ENCODE measurements at regions not wholly inside any gene's neighbourhood (a gene's known extent, or its start where the extent isn't known, plus 50 kb on each side); places are given as distances from the start of the nearest gene placed in this dataset.
"Not testable (repeated sequence)": the region's sequence is repeated elsewhere in the genome, so short reads cannot be mapped to it uniquely, and the experiment has no call there.

DNA sequence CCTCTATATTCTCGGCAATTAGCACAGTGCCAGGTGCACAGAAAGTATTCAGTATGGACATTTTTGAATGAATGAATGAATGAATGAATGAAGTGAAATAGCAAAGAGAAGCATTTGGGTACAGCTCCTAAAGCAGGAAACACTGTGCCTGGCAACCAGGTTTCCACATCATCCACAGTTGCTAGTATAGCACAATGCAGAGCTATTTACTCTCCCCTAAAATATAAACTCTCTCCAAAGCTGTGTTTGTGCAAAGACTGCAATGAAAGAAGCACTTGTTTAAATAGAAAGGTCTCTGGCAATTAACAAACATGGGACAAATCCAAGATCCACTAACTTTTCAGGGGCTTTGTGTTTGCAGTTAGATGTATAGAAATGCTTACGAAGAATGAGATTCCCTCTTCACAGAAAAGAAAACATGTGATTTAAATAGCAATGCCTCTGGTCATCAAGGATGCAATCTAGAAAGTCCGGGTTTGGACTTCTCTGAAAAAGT lies 103.0 kb upstream of the OPCML start:
- H3F3A ChIP-seq (ENCODE audit: insufficient read depth, low read length), result no peaks in the 10 kb centered on the region
- no peaks in the 10 kb centered on the region for H3K79me2 ChIP-seq (ENCODE audit: insufficient read depth, low read length)
- H3K27ac ChIP-seq (ENCODE audit: low read depth, low read length, poor library complexity, severe bottlenecking), result no peak overlapping the region
- H3K9me2 ChIP-seq (ENCODE audit: low read depth, low read length), result no peaks in the 10 kb centered on the region
- H3K36me3 ChIP-seq (ENCODE audit: insufficient read depth, low read length), result no peaks in the 10 kb centered on the region
- TF ChIP-seq, protein P1, sequence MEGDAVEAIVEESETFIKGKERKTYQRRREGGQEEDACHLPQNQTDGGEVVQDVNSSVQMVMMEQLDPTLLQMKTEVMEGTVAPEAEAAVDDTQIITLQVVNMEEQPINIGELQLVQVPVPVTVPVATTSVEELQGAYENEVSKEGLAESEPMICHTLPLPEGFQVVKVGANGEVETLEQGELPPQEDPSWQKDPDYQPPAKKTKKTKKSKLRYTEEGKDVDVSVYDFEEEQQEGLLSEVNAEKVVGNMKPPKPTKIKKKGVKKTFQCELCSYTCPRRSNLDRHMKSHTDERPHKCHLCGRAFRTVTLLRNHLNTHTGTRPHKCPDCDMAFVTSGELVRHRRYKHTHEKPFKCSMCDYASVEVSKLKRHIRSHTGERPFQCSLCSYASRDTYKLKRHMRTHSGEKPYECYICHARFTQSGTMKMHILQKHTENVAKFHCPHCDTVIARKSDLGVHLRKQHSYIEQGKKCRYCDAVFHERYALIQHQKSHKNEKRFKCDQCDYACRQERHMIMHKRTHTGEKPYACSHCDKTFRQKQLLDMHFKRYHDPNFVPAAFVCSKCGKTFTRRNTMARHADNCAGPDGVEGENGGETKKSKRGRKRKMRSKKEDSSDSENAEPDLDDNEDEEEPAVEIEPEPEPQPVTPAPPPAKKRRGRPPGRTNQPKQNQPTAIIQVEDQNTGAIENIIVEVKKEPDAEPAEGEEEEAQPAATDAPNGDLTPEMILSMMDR (IDR thresholded peaks at IDR 0.05; ENCODE audit: low read length), result no peak
- H3K27me3 ChIP-seq (ENCODE audit: insufficient read depth, low read length), result no peaks in the 10 kb centered on the region
- H3K4me2 ChIP-seq (ENCODE audit: low read length), result no peak overlapping the region
- H3K4me1 ChIP-seq (ENCODE audit: insufficient read depth, low read length, severe bottlenecking), result no peaks in the 10 kb centered on the region
- H3K4me3 ChIP-seq (ENCODE audit: low read depth, low read length, poor library complexity, severe bottlenecking), result no peak overlapping the region
- no peaks in the 10 kb centered on the region for H4K20me1 ChIP-seq (ENCODE audit: insufficient read depth, low read length)
- H3K9me3 ChIP-seq (ENCODE audit: low read length), result no peaks in the 10 kb centered on the region
- no peak overlapping the region for H3K9ac ChIP-seq (ENCODE audit: low read length)
- no peak overlapping the region for H2AFZ ChIP-seq (ENCODE audit: low read length)

DNA sequence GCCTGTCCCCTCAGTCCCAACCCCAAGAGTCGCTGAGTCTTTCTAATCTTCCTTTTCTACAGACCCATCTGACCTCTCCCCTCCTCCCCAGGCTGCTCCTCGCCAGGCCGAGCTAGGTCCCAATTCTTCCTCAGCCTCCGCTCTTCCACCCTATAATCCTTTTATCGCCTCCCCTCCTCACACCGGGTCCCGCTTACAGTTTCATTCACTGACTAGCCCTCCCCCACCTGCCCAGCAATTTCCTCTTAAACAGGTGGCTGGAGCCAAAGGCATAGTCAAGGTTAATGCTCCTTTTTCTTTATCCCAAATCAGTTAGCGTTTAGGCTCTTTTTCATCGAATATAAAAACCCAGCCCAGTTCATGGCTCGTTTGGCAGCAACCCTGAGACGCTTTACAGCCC lies 96.1 kb upstream of the OPCML start:
- H3K36me3 ChIP-seq (ENCODE audit: insufficient read depth, low read length); H3K4me2 ChIP-seq (ENCODE audit: low read length); H3K9ac ChIP-seq (ENCODE audit: low read length); H3K4me1 ChIP-seq (ENCODE audit: insufficient read depth, low read length, severe bottlenecking); H3K27me3 ChIP-seq (ENCODE audit: insufficient read depth, low read length); H4K20me1 ChIP-seq (ENCODE audit: insufficient read depth, low read length); H3K79me2 ChIP-seq (ENCODE audit: insufficient read depth, low read length); H3K9me3 ChIP-seq (ENCODE audit: low read length); H3K27ac ChIP-seq (ENCODE audit: low read depth, low read length, poor library complexity, severe bottlenecking); H3K9me2 ChIP-seq (ENCODE audit: low read depth, low read length); H2AFZ ChIP-seq (ENCODE audit: low read length); H3F3A ChIP-seq (ENCODE audit: insufficient read depth, low read length); H3K4me3 ChIP-seq (ENCODE audit: low read depth, low read length, poor library complexity, severe bottlenecking): not testable (repeated sequence)

DNA sequence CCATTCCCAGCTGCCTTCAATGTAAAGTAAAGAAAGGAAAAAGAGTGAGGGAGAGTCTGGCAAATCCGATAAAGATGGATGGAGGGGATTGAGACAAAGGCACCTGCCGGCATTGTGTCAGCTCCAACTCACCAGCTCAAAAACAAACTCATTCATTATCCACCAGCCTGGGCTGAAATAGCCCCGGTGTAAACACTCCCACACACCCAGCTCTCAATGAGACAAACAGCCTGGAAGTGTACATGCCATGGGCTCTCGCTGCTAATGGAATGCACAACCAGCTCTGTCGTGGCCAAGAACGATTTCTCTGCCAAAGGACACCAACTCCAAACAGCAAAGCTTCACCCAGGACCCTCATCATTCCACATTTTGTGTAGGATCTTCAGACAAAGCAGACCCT lies 89.3 kb upstream of the OPCML start:
- H3K4me2 ChIP-seq (ENCODE audit: low read length), result no peak overlapping the region
- no peaks in the 10 kb centered on the region for H3K9me3 ChIP-seq (ENCODE audit: low read length)
- H3K27me3 ChIP-seq (ENCODE audit: insufficient read depth, low read length), result no peaks in the 10 kb centered on the region
- no peaks in the 10 kb centered on the region for H4K20me1 ChIP-seq (ENCODE audit: insufficient read depth, low read length)
- no peaks in the 10 kb centered on the region for H3K9me2 ChIP-seq (ENCODE audit: low read depth, low read length)
- no peaks in the 10 kb centered on the region for H3K36me3 ChIP-seq (ENCODE audit: insufficient read depth, low read length)
- TF ChIP-seq EZH2 (IDR thresholded peaks at IDR 0.05; ENCODE audit: borderline replicate concordance, low read length), result no peak
- TF ChIP-seq, protein P1 (IDR thresholded peaks at IDR 0.05; ENCODE audit: low read length), result no peak
- no peak overlapping the region for H2AFZ ChIP-seq (ENCODE audit: low read length)
- H3F3A ChIP-seq (ENCODE audit: insufficient read depth, low read length), result no peaks in the 10 kb centered on the region
- H3K79me2 ChIP-seq (ENCODE audit: insufficient read depth, low read length), result no peaks in the 10 kb centered on the region
- H3K9ac ChIP-seq (ENCODE audit: low read length), result no peak overlapping the region
- H3K4me3 ChIP-seq (ENCODE audit: low read depth, low read length, poor library complexity, severe bottlenecking), result no peak overlapping the region
- H3K4me1 ChIP-seq (ENCODE audit: insufficient read depth, low read length, severe bottlenecking), result no peaks in the 10 kb centered on the region
- H3K27ac ChIP-seq (ENCODE audit: low read depth, low read length, poor library complexity, severe bottlenecking), result no peak overlapping the region

DNA sequence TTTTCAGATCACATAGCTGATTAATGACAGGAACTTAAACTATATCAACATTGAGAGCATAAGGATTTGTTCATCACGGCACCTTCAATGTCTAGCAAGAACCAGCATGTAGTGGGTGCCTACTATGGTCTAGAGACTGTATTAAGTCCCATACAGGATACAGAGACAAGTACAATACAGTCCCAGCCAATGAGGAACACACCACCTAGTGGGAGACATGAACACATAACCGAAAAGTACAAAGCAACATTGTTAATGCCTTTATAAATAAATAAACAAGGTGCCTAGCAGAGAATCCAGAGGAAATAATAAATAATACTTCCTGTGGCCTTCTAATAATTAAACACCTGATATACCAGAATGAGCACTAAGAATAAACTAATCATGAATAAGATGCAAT lies 87.7 kb upstream of the OPCML start:
- Histone ChIP-seq H3K4me1 (ENCODE audit: insufficient read depth, low read length, severe bottlenecking) (no peaks in the 10 kb centered on the region), H3K4me3 (ENCODE audit: low read depth, low read length, poor library complexity, severe bottlenecking) (no peak overlapping the region), H3K4me2 (ENCODE audit: low read length) (no peak overlapping the region), H4K20me1 (ENCODE audit: insufficient read depth, low read length) (no peaks in the 10 kb centered on the region), H3K27ac (ENCODE audit: low read depth, low read length, poor library complexity, severe bottlenecking) (no peak overlapping the region), H3K9ac (ENCODE audit: low read length) (no peak overlapping the region), H3K79me2 (ENCODE audit: insufficient read depth, low read length) (no peaks in the 10 kb centered on the region), H3K27me3 (ENCODE audit: insufficient read depth, low read length) (no peaks in the 10 kb centered on the region), H3K36me3 (ENCODE audit: insufficient read depth, low read length) (no peaks in the 10 kb centered on the region), H2AFZ (ENCODE audit: low read length) (no peak overlapping the region), H3F3A (ENCODE audit: insufficient read depth, low read length) (no peaks in the 10 kb centered on the region), H3K9me2 (ENCODE audit: low read depth, low read length) (no peaks in the 10 kb centered on the region), H3K9me3 (ENCODE audit: low read length) (no peaks in the 10 kb centered on the region)
- no peak for TF ChIP-seq EZH2 (IDR thresholded peaks at IDR 0.05; ENCODE audit: borderline replicate concordance, low read length)
- TF ChIP-seq, protein P1 (IDR thresholded peaks at IDR 0.05; ENCODE audit: low read length), result peak; percentile 22; the same call in 1 of the 2 replicates
